ENCODE measurements at regions not wholly inside any gene's neighbourhood (a gene's known extent, or its start where the extent isn't known, plus 50 kb on each side); places are given as distances from the start of the nearest gene placed in this dataset.
"Not testable (repeated sequence)": the region's sequence is repeated elsewhere in the genome, so short reads cannot be mapped to it uniquely, and the experiment has no call there.

DNA sequence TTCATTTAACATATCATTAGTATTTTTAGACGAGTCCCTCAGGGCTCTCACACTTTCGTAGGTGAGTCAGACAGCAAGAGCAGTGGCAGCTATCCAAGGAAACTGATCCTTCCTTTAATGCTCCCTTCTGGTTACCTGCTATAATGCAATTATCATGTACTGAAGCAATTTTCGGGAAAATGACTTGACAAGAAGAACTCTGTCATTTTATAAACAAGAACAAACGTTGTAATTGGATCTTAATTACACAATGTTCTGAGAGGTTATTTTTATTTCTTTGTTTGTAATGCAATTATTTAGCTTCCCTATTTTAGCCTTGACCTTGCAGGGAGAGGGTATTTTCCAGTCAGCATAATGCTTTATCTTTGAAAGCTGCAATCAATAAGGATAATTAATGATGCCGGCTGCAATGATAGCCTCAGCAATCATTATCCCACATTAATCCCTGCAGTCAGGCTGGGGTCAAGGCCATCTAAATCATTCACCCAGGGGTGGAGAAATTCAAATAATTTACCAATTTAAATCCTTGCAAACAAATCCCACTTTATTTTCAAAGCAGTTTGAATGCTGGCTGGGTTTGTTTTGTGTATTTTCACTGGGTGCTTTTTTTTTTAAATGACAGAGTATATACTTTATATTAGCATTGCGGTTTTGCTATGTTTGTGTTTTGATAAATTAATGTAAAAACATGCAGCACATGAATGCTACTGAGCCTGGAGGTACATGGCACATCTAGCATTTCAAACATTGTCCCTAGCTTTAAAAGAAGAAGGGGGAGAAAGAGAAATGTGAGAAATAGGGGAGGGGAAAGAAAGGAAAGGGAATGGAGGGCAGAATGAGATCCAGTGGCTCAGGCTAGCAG is 249.9 kb downstream of the SHOX2 start:
- DNase-seq: no peak

DNA sequence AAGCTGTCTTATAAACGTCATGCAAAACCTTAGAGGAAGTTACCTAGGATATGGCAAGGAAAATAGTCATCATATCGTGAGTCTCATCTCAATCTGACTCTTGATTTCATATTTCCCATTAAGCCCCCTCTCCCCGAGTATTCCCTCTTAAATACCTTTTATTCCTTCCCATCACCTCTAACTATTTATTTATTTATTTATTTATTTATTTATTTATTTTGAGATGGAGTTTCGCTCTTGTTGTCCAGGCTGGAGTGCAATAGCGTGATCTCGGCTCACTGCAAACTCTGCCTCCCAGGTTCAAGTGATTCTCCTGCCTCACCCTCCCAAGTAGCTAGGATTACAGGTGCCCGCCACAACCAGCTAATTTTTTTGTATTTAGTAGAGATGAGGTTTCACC is 260.4 kb downstream of the SHOX2 start:
- DNase-seq: not testable (repeated sequence)

DNA sequence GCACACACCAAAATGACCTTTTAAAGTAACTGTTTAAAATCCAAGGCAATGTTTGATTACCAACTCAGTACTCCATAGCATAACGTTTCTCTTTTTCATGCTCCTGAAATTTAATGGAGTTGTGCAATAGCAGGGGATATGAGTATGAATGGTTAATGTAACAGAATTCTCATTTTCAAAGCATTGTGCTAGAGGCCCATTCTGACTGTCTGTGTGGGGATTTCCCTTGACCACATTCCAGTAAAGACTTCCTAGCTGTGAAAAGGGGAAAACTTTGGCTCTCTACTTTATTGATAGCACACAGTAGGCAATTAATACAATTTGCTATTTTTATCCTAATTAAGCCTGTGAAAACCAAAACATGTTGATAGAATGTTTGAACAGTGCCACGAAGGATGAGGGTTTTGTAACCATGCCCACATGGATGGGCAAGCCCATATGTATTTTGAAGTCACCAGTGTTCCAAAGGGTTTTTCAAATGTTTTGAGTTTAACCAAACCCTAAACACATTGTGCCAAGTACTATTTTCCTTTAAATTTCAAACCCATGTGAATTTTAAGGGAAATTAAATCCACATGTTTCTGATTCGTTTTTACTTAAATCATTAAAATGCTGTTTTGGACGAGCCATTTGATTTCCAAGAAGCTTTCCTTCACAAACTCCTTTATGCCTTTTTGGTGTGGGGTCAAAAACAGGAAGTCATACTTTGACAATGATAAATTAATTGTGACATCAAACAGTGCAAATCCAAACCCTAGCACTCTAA is 261.2 kb downstream of the SHOX2 start:
- DNase-seq: no peak

DNA sequence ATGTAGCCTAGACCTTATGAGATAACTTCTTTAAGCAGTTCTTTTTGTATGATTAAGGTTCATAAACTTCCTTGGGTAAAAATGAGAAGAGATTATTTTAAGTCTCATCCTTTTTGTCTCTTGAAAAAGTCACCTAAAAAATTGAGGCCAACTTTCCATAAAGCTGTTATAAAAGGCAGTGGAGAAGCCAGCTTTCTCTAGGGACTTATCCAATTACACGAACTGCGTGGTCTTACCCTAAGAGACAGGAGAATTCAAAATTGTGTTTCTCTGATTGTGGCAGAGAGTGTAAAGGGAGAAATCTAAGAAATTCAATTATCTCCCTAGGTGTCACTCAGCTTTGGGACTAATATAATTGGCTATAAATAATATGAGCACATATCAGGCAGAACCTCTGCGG is 262.0 kb downstream of the SHOX2 start:
- DNase-seq: no peak

DNA sequence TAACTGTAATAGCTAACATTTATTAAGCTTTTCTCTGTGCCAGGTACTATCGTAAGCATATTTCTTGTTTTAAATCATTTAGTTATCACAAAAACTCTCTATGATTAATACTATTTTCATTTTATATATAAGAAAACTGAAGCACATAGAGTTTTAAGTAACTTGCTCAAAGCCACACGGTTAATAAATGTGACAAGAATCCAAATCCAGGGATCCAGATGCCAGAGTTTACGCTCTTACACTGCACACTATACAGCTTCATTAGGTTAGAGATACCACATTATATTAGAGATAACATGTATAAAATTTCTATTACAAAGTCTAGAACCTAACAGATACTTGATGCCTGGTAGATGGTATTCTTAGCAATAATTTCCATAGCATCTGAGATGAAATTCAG is 265.2 kb downstream of the SHOX2 start:
- DNase-seq: no peak

DNA sequence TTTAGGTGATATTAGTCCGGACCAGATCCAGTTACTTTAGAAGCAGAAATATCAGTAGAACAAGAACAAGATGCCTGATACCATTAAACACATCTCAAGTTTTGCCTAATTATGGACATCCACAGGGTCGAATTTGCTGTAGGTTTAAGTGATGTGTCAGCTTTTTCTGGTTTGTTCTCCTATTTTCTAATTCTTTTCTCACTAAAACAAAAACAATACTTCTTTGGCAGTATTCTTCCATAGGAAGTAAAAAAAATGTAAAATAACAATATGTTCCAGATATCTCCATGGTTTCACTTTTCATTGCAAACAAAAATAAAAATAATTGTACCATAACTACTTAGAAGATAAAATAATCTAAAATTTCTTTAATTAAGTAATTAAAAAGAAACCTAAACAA is 265.7 kb downstream of the SHOX2 start:
- no peak for DNase-seq

DNA sequence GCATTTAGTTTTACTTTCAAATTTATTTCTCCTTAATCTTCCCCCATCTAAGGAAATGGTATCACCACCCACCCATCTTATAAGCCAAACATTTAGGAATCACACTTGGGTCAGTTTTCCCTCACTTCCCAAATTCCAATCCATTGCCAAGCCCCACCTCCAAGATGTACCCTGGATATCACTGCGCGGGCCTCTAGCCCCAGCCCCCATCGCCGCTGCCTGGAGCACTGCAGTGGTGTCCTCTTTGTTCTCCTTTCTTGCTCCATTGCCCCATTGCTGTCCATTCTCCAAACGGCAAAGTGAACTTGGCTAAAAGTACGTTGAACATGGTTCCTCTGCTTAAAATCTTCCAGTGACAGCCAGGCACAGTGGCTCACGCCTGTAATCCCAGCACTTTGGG is 267.8 kb downstream of the SHOX2 start:
- no peak for DNase-seq

DNA sequence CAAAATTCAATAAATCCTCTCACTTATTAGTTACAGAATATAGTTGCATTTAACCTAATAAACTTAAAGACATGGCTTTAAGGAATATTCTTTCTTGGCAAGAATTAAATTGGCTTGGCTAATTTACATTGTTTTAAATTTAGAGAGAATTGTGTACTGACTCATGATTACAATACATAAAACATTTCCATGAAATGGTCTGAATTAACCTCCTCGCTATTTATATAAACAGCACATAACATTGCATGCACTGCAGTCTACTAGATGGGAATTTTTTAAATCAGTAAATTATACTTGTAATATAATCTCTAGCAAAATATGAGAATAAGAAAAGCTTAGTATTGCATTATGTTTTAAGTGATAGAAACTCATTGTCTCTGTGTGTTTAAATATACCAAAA is 268.9 kb downstream of the SHOX2 start:
- no peak for DNase-seq

DNA sequence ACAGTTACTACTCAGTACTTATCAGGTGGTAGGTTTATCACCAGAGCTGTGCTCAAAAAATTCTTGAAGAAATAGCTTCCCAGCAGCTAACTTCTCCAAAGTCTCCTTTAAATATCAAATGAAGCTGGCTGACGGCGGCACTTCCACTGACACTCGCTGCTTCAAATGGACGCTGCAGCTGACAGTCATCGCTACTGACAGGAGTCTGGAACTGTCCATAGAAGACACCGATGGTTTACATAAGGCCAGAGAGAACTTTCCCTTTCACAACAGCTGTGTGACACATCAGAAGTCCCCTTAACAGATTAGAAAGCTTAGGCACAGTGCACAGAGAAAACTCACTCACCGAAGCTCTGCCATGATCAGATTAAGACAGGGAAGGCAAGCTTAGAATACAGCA is 270.2 kb downstream of the SHOX2 start:
- DNase-seq: no peak

DNA sequence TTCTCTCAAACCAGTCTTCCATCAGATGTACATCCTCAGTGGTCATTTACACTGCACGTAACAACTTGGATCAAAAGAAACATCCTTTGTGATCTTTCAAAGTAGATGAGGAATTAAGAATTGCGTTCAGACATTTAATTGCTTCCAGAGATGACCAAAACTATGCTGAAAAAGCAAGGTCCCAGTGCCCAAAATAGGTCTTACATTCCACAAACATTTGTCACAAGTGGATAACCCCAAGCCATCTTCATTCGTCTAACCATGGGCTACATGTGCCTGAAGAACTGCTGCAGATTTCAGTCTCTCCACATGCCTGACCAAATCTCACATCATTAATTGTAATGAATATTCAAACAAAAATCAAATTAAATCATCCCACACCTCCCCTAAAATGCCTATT is 273.6 kb downstream of the SHOX2 start:
- DNase-seq: no peak

DNA sequence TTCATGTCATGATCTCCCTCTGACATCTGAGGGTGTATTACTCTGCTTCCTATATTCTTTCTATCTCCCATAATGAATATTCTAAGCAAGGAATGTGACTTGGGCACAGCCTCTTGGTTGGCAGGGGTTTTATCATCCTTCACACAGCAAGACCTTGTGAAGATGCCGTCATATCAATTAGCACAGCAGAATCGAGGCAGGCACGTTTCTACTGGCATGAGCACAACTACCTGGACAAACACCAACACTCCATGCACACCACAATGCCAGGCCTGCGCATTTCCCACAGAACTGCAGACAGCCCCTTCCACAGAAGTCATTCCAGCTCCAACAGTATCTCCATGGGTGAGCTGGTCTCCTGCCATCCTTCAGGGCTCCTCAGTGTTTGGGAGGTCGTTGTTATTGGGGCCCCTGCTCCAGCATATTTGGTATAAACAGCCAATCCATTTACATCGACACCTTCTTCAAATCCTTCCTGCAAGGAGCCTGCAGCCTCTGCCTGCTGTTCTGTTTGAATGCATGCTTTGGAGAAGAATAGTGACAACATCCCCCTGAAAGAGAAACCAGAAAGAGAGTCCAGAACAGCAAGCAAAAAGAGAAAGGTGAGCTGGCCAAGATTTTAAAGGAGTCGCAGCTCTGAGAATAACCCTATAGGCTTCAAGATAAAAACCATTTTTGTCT is 275.5 kb downstream of the SHOX2 start:
- DNase-seq: no peak

DNA sequence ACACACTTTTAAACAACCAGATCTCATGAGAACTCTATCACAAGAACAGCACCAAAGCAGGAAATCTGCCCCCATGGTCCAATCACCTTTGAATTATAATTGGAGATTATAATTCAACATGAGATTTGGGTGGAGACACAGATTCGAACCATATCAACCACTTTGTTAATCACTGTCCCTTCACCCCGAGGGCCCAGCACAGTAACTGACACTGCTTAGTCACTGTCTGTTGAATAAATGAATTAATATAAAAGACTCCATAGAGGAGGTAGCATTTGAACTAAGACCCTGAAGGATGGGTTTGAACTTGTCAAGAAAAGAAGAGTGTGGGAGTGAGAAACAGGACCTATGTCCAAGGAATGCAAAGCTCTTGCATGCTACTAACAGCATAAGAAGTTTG is 276.4 kb downstream of the SHOX2 start:
- DNase-seq: no peak

DNA sequence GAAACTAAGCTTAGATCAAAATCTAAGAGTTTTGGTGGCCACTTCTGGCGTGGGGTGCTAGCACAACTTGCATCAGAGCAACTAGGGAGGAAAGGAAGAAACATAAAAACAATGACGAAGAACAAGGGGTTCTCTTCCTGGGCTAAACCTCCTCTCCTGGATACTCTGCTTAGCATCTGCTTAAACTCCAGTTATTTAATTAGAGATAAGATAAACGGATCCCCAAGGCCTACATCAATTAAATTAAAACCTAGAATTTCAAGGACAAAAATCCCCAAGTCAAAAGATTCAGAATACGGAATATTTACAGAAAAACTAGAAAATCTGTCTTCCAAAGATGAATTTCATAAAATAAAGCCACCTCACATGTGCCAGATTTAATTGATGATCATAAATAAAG is 281.9 kb downstream of the SHOX2 start:
- no peak for DNase-seq

DNA sequence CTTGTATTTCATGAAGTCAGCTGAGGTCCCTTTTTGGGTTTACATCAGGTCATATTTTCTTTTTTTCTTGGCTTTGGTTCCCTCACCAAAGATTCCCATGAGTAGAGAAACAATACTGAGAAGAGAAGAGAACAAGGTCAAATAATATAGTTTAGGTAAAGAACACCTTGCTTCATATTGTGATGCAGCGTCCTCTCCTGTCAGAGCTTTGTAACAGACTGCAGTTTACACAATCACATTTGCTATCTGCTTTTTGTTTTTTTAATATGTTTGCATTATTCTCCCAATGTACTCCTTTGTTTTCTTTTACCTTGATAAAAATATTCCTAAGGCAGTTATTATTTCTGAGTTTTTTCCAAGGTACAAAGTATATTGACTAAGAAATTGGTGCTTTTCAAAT is 283.2 kb downstream of the SHOX2 start:
- no peak for DNase-seq

DNA sequence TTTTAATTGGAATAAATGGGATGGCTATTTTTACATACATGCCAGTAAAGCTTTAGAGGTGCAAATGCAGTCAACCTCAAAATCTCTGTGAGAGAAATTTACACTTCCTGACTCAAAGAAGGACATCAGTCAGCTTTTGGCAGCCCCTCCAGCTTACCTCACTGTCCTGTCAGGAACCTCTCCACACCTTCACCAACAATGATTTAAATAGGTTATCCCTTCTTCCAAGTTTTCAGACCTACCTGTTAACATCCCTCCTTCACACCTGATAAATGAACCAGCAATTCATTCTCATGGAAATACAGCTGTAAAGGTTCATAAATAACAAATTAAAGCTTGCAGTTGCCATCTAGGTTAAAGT is 286.1 kb downstream of the SHOX2 start:
- no peak for DNase-seq

DNA sequence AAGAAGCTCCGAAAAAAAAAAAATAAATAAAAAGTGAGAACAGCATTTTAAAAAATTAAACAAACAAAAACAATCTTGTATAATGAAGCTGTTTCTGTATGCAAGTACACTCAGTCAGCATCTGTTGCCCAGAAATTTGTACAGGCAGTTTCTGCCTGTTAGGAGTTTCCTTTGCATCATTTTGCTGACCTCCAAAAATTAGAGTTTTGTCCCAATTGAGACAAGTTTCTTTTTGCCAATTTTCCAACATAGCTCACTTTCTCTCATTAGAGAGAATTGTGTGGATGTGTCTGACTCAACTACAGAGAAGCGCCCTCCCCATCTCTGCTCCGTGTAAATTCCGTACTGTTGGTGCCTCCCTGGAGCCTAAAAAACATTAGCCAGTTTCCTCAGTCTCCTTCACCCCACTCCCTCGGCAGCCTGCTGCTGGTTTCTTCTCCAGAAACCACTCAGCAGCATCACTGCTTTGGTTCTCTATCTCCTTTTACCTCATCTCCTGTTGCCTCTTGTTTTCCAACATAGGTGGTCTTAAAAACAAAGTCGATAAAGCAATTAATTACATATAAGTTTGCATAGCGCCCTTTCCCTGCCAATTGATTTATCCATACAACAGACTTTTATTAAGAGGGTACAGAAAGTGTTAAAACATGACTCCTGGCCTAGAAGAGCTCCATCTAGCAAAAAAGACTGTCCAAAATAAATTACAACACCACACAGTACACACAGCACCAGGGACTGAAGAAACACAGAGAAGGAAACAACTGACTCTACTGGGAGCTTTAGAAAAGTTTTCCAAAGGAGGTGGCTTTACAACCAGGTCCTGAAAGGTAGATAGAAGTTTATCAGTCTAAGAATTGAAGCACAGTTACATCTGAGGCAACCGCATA is 286.7 kb downstream of the SHOX2 start:
- no peak for DNase-seq

DNA sequence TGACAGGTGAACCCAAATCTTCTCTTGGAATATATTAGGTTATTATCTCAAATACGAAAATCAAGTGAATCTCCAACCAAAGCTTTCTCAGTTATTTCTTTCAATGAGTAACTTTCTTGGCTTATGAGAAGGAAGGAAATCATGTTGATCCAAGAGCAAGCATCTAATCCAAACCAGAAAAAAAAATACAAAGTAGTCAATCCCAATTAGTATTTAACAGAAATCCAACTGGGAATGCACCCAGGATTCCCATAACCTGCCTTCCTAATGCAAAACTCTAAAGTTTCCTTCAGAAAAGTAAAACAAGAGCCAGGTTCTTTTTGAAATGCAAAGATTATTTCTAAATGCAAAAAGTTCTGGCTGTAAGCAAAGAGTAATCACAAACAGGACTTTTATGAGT is 289.3 kb downstream of the SHOX2 start:
- DNase-seq: no peak

DNA sequence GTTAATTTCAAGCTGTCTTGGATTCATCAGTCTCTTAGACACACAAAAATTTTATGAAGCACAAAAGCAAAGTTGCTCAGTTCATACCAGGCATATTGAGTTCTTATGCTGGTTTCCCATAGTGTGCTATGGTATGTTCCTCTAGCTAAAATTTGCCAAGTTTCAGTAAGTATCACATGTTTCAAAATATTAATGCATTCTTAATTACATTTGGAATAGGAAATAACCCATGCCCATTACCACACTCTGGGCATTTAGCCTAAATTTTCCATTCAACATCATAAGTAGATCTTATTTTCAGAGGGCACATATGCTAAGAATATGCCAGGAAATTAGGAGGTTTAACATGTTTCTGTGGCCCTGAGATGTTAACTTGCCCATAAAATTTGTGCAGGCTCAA is 289.9 kb downstream of the SHOX2 start:
- no peak for DNase-seq

DNA sequence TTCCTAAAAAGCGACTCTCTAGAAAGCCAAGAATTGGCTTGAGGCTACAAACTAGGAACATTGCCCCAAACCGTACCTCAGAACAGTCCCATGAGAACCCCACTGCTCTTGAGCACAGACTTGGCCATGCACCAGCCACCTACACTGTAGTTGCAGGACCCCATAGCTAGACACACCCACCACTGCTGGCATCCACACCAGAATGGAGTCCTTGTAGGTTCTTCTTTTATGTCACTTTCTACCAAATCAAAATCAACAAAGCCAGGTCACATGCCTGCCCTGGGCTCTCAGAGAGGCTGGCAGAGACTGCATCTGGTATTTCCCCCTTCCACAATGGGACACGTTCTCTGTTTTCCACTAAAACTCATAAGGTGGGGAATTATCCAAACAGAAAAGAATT is 290.5 kb downstream of the SHOX2 start:
- DNase-seq: no peak

DNA sequence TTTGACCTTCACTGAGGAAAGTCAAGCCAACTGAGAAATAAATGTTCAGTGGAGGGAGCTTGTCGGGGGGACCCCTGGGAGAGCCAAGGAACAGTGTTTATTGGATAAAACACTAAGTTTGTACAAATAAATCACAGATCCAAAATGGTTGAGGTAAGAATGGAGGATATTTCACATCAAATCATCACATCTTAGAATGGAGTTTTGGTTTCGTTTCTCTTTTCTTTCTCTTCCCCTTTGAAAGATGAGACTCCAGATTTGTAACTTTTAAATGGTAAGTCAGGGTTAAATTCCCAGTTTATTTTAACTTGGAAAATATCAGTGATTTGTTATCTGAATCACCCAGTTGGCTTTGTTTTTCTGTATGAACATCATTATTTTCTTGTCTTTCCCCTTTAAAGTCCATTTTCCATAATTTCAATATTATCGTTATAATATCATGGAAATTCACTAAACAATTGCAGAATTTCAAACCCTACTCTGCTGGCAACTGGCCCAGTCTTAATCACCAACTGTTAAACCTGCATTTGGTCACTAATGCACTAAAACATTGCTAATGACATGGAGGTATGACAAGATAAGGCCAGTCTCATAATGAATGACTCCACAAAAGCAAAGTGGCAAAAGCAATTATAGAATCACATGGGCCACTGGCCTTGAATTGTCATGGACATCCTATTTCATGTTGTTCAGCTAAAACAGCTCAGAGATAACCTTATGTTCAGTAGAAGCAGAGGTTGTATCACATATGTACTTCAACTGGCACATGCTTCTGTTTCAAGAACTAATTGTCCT is 295.1 kb downstream of the SHOX2 start:
- no peak for DNase-seq

DNA sequence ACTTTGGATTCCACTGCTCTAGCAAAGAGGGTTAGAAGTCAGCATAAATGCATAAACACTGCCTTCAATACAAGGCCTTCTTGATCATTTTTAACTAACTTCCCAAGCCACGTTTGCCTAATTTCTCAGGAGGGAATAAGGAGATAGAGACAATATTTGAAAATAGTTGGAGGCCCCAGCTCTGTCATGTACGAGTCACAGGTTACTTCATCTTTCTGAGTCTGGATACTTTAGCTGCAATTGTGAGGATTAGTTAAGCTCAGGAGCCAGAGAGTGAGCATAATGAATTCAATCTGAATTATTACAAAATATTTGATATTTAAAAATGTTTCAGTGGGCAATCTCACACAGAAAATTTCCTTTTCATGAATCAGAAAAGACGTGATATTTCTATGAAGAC is 298.9 kb downstream of the SHOX2 start:
- DNase-seq: no peak

DNA sequence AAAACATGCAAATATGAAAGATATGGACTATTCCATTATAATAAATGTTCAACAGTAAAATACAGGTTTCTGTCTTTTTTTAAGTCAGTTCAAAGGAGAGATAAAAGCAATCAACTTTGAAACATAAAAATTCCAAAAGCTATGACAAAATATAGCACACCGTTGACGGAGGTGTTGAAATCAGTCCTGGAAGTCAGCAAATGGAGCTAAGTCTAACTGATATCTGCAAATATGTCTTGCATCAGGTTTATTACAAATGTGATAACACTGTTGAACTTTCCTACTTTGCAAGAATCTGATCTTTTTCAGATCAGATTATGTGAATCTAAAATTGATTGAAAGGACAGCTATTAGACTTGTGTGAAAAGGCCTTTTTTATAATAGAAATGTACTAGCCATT is 300.7 kb downstream of the SHOX2 start:
- no peak for DNase-seq
